ENCODE measurements at regions not wholly inside any gene's neighbourhood (a gene's known extent, or its start where the extent isn't known, plus 50 kb on each side); places are given as distances from the start of the nearest gene placed in this dataset.

GRCh38 chr5:161105525-161105924 lies 253.5 kb upstream of the ATP10B start:
- no peak for TF ChIP-seq POLR2A (IDR thresholded peaks at IDR 0.05)
- no peak for TF ChIP-seq CTCF (IDR thresholded peaks at IDR 0.05)
